OCI-LY3 (cell line): ENCODE measurements at regions not wholly inside any gene's neighbourhood (a gene's known extent, or its start where the extent isn't known, plus 50 kb on each side); places are given as distances from the start of the nearest gene placed in this dataset.

Experiments
- CTCF ChIP-seq: fragments of 200-600, 300-600 bp; sonication (generic); IDR thresholded peaks from 2 replicates; pipeline ENCODE4 v1.5.1; 2014; ENCODE audit warnings: antibody characterized with exemption, low read length, low read depth
- EZH2phosphoT487 ChIP-seq: fragments of 200-600 bp; shearing (Covaris generic); IDR thresholded peaks from 2 replicates; pipeline ENCODE4 v1.6.1; 2018; ENCODE audit warnings: antibody characterized with exemption, mixed run types, low read depth

GRCh38 chr2:234285541-234285940 is 211.3 kb downstream of the ARL4C start:
- no peak for TF ChIP-seq CTCF
- TF ChIP-seq EZH2phosphoT487 = no peak
